Stimulated activated CD4-positive, alpha-beta T cell treated with anti-CD3 and anti-CD28 coated beads, Interleukin-4, amount 100 ng/mL, for 24 hours (primary cell): ENCODE measurements at regions not wholly inside any gene's neighbourhood (a gene's known extent, or its start where the extent isn't known, plus 50 kb on each side); places are given as distances from the start of the nearest gene placed in this dataset.
"Not testable (repeated sequence)": the region's sequence is repeated elsewhere in the genome, so short reads cannot be mapped to it uniquely, and the experiment has no call there.

Experiments
- DNase-seq: peaks from one replicate; pipeline ENCODE4 v3.0.0-alpha.2; 2020

DNA sequence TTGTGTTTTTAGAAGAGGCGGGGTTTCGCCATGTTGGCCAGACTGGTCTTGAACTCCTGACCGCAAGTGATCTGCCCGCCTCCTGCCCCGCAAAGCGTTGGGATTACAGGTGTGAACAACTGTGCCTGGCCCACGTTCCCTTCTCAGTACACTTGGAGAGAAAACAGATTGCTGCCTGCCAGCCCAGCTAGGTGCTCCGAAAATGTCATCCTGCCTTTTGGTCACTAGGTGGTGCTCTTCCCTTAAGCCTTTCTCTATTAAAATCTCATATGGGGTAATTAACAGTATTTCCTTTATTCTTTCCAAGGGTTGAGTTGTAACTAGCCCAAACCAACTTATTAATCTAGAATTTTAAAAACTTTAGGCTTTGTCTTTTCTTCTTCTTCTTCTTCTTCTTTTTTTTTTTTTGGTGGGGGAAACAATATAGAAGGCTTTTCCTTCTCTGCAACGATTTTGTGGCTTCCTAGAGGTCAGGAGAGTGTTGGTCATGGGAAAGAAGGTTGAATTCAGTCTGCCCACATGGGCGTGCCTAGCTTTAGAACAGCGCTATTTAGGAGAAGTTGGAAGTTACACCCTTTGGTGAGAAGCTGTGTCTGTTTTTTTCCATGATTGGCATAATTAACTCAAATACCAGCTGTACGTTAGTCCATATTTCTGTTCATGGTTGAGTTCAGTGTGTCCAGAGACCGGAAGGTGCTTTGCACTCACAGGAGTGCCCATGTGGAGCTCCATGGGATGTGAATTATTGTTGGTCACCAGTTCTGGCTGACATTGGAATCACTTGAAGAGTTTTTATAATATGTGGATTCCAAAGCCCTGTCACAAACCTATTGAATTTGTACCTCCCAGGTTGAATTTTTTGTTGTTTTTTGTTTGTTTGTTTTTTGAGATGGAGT is 110.1 kb downstream of the LAT start:
- not testable (repeated sequence) for DNase-seq

DNA sequence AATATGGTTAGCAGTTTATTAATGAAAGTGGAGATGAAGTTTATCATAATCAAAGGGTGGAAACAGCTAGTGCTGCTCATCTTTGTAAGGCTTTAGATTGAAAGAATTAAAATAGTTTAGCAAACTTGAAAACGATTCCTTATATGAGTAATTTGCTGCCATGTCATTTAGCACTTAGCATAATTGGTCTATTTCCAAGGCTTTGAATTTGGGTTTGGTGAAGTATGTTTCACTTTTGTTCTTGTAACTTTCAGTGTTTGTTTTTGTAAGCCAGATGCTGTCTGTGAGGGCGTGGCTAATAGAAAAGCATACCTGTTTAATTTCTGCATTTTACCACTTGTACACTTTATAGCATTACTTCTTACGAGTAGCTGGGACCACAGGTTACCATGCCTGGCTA is 109.5 kb downstream of the LAT start:
- not testable (repeated sequence) for DNase-seq

DNA sequence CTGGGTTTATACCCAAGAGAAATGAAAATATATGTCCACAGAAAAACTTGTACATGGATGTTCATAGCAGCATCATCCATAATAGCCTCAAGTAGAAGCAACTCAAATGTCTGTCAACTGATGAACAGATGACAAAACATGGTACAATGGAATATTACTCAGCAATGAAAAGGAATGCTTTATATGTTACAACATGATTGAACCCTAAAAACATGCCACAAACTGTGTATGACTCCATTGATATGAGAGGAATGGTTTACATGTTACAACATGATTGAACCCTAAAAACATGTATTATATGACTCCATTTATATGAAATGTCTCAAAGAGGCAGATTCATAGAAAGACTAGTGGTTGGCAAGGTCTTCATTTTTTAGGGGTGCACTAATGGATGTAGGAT is 104.8 kb downstream of the LAT start:
- not testable (repeated sequence) for DNase-seq

DNA sequence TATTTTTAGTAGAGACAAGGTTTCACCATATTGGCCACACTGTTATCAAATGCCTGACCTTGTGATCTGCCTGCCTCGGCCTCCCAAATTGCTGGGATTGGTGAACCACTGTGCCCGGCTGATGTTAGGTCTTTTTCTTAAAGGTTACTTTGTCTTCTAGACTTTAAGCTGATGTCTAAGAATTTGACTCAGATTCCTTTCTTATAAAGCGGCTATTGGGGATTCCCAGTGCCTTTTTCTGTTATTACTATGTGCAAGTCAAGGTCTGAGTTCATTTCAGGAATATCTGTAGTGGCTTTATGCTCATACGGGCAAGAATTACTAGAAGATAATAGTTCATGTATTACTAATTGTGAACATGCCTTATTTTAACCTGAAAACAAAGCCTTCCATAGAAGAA is 102.8 kb downstream of the LAT start:
- DNase-seq: not testable (repeated sequence)

DNA sequence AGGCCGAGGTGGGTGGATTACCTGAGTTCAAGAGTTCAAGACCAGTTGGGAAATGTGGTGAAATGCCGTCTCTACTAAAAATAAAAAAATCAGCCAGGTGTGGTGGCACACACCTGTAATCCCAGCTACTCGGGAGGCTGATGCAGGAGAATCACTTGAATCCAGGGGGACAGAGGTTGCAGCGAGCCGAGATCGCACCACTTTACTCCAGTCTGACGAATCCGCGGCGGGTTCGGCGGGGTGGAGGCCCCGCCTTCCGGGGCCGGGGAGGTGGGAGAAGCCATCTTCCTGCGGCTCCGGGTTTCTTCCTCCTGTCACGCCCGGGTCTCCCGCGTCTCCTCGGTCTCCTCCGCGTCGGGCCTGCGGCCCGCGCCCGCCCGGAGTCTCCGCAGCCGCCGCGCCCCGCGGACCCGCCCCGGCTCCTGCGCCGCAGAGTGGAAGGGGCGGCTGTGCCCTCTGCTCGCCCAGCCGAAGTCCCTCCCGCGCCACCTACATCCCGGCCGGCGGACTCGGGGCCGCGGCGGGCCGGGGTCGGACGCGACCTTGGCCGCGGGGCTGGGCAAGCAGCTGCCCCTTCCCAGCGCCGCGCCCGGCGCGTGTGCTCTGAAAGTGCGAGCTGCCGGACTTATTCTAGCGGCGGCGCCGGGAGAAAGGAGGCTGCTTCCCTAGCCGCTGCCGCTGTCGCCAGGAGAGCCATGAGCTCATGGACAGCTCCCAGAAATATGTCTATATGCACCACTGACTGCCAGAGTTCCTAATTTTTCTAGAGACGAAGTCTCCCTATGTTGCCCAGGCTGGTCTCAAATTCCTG is 97.2 kb downstream of the LAT start:
- peak; percentile 43 for DNase-seq

DNA sequence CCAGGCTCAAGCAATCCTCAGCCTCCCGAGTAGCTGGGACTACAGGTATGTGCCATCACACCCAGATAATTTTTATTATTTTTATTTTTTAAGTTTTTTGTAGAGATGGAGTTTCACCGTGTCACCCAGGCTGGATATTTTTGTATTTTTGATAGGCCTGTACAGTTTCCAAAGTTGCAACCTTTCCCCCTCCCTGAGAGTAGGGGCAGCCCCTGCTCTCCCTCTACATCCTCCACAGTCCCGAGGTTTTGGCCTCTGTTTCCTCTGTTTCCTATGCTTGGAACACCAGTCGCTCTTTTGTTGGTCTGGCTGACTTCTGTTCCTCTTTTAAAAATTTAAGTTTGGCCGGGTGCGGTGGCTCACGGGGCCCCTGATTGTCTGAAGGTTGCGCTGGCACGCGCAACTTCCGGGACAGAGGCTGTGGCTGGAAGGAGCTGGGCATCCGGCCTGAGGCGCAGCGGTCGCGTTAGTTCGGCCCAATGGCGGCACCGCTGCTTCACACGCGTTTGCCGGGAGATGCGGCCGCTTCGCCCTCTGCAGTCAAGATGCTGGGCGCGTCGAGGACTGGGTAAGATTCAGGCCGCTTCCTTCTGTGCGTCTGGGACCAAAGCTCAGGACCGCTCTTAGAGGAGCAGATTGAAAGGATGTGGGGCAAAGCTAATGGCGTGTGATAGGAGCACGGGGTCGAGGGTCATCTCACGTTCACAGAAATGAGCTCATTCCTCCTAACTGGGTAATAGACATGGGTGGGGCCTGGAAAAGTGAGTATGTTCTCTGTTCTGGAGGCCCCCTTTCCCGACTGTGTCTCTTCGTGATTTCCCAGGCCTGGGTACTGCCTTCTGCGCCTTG is 89.9 kb downstream of the LAT start:
- DNase-seq: peak; percentile 40

DNA sequence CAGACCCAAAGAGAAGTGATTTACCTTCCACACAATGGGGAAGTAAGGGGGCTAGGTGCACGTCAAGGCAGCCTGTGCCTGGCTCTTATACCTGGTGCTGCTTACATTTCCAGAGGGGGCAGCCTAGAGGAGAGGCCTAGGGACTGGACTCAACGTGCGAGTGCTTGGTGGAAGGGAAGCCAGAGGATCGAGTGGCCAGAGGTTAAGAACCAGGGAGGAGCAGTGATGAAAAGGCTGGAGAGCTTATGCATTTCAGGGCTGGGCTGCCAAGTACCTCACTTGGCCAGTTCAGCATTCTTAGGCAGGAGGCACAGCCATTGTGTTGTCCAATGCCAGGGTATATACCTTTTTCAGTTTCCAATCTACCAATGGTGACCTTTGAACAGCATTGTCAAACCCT is 77.4 kb downstream of the LAT start:
- DNase-seq: not testable (repeated sequence)

DNA sequence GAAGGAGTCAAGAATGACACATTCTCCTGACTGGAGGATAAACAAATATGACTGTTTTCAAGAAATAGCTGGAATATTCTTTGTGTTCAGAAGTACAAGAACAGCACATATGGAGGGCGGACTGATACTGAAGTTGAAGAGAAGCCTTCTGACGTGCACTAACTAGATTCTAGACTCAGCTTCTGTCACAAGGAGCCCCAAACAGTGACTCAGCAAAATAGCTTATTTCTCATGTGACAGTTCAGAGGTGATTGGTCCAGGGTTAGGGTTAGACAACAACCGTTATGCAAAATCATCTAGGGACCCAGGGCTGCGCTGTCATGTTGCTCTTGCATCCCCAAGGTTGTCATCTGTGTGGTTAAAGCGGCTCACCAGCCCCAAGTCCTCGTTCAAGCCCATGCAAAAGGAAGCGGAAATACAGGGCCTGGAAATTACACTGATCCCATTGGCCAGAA is 76.6 kb downstream of the LAT start:
- not testable (repeated sequence) for DNase-seq

DNA sequence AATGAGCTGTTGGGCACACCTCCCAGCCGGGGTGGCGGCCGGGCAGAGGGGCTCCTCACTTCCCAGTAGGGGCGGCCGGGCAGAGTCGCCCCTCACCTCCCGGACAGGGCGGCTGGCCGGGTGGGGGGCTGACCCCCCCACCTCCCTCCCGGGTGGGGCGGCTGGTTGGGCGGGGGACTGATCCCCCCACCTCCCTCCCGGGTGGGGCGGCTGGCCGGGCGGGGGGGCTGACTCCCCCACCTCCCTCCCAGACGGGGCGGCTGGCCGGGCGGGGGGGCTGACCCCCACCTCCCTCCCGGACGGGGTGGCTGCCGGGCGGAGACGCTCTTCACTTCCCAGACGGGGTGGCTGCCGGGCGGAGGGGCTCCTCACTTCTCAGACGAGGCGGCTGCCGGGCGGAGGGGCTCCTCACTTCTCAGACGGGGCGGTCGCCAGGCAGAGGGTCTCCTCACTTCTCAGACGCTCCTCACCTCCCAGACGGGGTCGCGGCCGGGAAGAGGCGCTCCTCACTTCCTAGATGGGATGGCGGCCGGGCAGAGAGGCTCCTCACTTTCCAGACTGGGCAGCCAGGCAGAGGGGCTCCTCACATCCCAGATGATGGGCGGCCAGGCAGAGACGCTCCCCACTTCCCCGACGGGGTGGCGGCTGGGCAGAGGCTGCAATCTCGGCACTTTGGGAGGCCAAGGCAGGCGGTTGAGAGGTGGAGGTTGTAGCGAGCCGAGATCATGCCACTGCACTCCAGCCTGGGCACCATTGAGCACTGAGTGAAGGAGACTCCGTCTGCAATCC is 75.4 kb downstream of the LAT start:
- DNase-seq: not testable (repeated sequence)

DNA sequence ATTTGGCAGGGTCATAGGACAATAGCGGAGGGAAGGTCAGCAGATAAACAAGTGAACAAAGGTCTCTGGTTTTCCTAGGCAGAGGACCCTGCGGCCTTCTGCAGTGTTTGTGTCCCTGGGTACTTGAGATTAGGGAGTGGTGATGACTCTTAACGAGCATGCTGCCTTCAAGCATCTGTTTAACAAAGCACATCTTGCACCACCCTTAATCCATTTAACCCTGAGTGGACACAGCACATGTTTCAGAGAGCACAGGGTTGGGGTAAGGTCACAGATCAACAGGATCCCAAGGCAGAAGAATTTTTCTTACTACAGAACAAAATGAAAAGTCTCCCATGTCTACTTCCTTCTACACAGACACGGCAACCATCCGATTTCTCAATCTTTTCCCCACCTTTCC is 74.7 kb downstream of the LAT start:
- DNase-seq: not testable (repeated sequence)
